Astrocyte (in vitro differentiated cells and primary cell): ENCODE measurements at regions not wholly inside any gene's neighbourhood (a gene's known extent, or its start where the extent isn't known, plus 50 kb on each side); places are given as distances from the start of the nearest gene placed in this dataset.

ENCODE experiments used
- CTCF ChIP-seq: IDR thresholded peaks from 2 replicates; pipeline ENCODE4 v1.5.1; 2011; ENCODE audit warnings: low read depth, mild to moderate bottlenecking, inconsistent platforms, low read length, moderate library complexity; ENCODE audit not compliant: insufficient read depth
- EZH2 ChIP-seq: IDR thresholded peaks from 2 replicates; pipeline ENCODE4 v1.6.1; 2012; ENCODE audit warnings: mild to moderate bottlenecking, low read length, inconsistent platforms; ENCODE audit not compliant: insufficient read depth

- TF ChIP-seq CTCF, result no peak
- TF ChIP-seq EZH2, result no peak
Observed at GRCh38 chr4:17029964-17030363, 131.5 kb upstream of the LDB2 start.
